K562 (cell line): ENCODE measurements at regions not wholly inside any gene's neighbourhood (a gene's known extent, or its start where the extent isn't known, plus 50 kb on each side); places are given as distances from the start of the nearest gene placed in this dataset.

ENCODE experiments used
- ATAC-seq: fragments of 200-7000 bp; cut with Tn5 transposase; 3 replicates; pipeline ENCODE4 v1.9.1; 2020; ENCODE audit warnings: moderate library complexity
- BruUV-seq: library from RNA; stranded (reverse); fragments of 400-500 nt; replicated peaks from 2 replicates; lab custom pipeline; 2021; lab: Mats Ljungman, UMichigan
- CTCF ChIA-PET: fragments of 300-600 bp; formaldehyde crosslinking; extraction: SDS; loops from one replicate; lab custom pipeline; 2021; ENCODE audit warnings: low intra/inter-chr PET ratio; lab: Yijun Ruan, JAX
- POLR2A ChIA-PET: fragments of 300-600, 350-650 bp; sonication (Branson Sonifier 250); formaldehyde crosslinking; extraction: SDS; loops from one replicate; lab custom pipeline; 2021; ENCODE audit warnings: antibody characterized with exemption, inconsistent platforms; lab: Yijun Ruan, JAX
- DNase-seq, 4 experiments: peaks; one replicate each; pipeline versions ENCODE4 v3.0.0 to v3.0.0-alpha.2; 2011 to 2018; ENCODE audit warnings: low spot score in 3 of 4, mixed read lengths in 3 of 4; ENCODE audit errors: extremely low read depth in 1 of 4
- FAIRE-seq: peaks from 2 replicates; lab custom pipeline; 2011; peaks lifted over from hg19 to GRCh38; lab: Jason Lieb, UNC
- H2AFZ ChIP-seq: 2 replicates; pipeline ENCODE4 v1.6.0; 2011; ENCODE audit warnings: low read depth, low read length, control low read depth, inconsistent platforms
- H3K27ac ChIP-seq: fragments of 200-600 bp; 3 replicates; pipeline ENCODE4 v1.8.0; 2011; ENCODE audit warnings: low read depth, mild to moderate bottlenecking, control low read depth, inconsistent platforms, low read length, moderate library complexity, mixed read lengths; ENCODE audit errors: extremely low read depth
- H3K27me3 ChIP-seq, 2 experiments: fragments of 300-600 bp in 1 of 2; 2 replicates in 1 of 2; 3 replicates in 1 of 2; pipeline versions ENCODE4 v1.6.0 to v1.8.0; 2011; ENCODE audit warnings: inconsistent platforms in 2 of 2, low read length in 2 of 2, mild to moderate bottlenecking in 1 of 2, mixed read lengths in 1 of 2, moderate library complexity in 1 of 2; ENCODE audit not compliant: control insufficient read depth in 2 of 2, insufficient read depth in 2 of 2
- H3K36me3 ChIP-seq: fragments of 300-600 bp; 3 replicates; pipeline ENCODE4 v1.8.0; 2011; ENCODE audit warnings: mild to moderate bottlenecking, low read length, inconsistent platforms; ENCODE audit not compliant: control insufficient read depth, insufficient read depth
- H3K4me1 ChIP-seq, 2 experiments: fragments of 200-600 bp in 1 of 2; replicated peaks in 1 of 2; 2 replicates in 1 of 2; 3 replicates in 1 of 2; pipeline versions ENCODE4 v1.5.1 to v1.8.0; 2011; ENCODE audit warnings: inconsistent platforms in 2 of 2, low read length in 2 of 2, mild to moderate bottlenecking in 1 of 2, mixed read lengths in 1 of 2, moderate library complexity in 1 of 2; ENCODE audit not compliant: control insufficient read depth in 2 of 2, insufficient read depth in 2 of 2
- H3K4me2 ChIP-seq: 2 replicates; pipeline ENCODE4 v1.6.1; 2011; ENCODE audit warnings: low read length, control low read depth, inconsistent platforms, mixed read lengths; ENCODE audit not compliant: insufficient read depth
- H3K4me3 ChIP-seq: fragments of 200-600 bp; sonication (generic), shearing (Covaris generic); 2 replicates; pipeline ENCODE4 v1.5.1; 2016; ENCODE audit warnings: control low read depth, inconsistent platforms
- H3K79me2 ChIP-seq: fragments of 200-600 bp; 3 replicates; pipeline ENCODE4 v1.8.0; 2011; ENCODE audit warnings: low read length, inconsistent platforms; ENCODE audit not compliant: control insufficient read depth, insufficient read depth
- H3K9ac ChIP-seq, 2 experiments: 2 replicates each; pipeline versions ENCODE4 v1.6.0 to v1.6.1; 2011; ENCODE audit warnings: low read depth in 2 of 2, low read length in 2 of 2, control low read depth in 1 of 2, inconsistent platforms in 1 of 2, mild to moderate bottlenecking in 1 of 2, mixed read lengths in 1 of 2; ENCODE audit not compliant: insufficient read depth in 1 of 2
- H3K9me1 ChIP-seq: one replicate; pipeline ENCODE4 v1.6.0; 2011; ENCODE audit warnings: inconsistent platforms, mild to moderate bottlenecking, low read length, moderate library complexity; ENCODE audit not compliant: control insufficient read depth, insufficient read depth
- H3K9me3 ChIP-seq: replicated peaks from 2 replicates; pipeline ENCODE4 v1.5.1; 2011; ENCODE audit warnings: low read depth, low read length, inconsistent platforms; ENCODE audit not compliant: control insufficient read depth, insufficient read depth
- H4K20me1 ChIP-seq: replicated peaks from 2 replicates; pipeline ENCODE4 v1.6.1; 2011; ENCODE audit warnings: low read length, inconsistent platforms, mixed read lengths; ENCODE audit not compliant: control insufficient read depth, insufficient read depth
- BRD9 ChIP-seq: fragments of 450-650 bp; IDR thresholded peaks from 2 replicates; pipeline ENCODE4 v1.6.1; 2018; ENCODE audit warnings: low read depth; ENCODE audit not compliant: partially characterized antibody
- CHD1 ChIP-seq: fragments of 200-600 bp; sonication (generic); IDR thresholded peaks from one replicate; pipeline ENCODE4 v1.6.1; 2012; ENCODE audit warnings: mild to moderate bottlenecking, moderate library complexity, low read length, inconsistent platforms
- CLOCK ChIP-seq: fragments of 250-450 bp; sonication (Bioruptor Pico); IDR thresholded peaks from 2 replicates; pipeline ENCODE4 v1.4.0; 2020; ENCODE audit warnings: mild to moderate bottlenecking, moderate library complexity, borderline replicate concordance
- HEY1 ChIP-seq: fragments of 250-450 bp; sonication (Bioruptor Pico); IDR thresholded peaks from 2 replicates; pipeline ENCODE4 v1.5.0; 2020; ENCODE audit warnings: mild to moderate bottlenecking, moderate library complexity, borderline replicate concordance
- ILF3 ChIP-seq: fragments of 450-650 bp; IDR thresholded peaks from 2 replicates; pipeline ENCODE4 v1.6.1; 2018; ENCODE audit warnings: antibody characterized with exemption, mild to moderate bottlenecking, moderate library complexity, borderline replicate concordance
- PHF21A ChIP-seq: fragments of 450-650 bp; IDR thresholded peaks from 2 replicates; pipeline ENCODE4 v1.6.1; 2017; ENCODE audit warnings: low read depth, borderline replicate concordance
- POU5F1 ChIP-seq: fragments of 150-350 bp; IDR thresholded peaks from 2 replicates; pipeline ENCODE4 v1.6.1; 2014; ENCODE audit warnings: borderline replicate concordance, low read length, low read depth, mild to moderate bottlenecking; ENCODE audit not compliant: partially characterized antibody
- RFX7 ChIP-seq: fragments of 250-450 bp; sonication (Bioruptor Pico); IDR thresholded peaks from 2 replicates; pipeline ENCODE4 v1.5.1; 2021; ENCODE audit warnings: mild to moderate bottlenecking
- TEAD4 ChIP-seq, 2 experiments: sonication (generic) in 1 of 2; formaldehyde crosslinking in 1 of 2; IDR thresholded peaks; 2 replicates each; pipeline versions ENCODE4 v1.6.1 to v1.8.0; 2012 to 2022; ENCODE audit warnings: borderline replicate concordance in 1 of 2, inconsistent platforms in 1 of 2, low read length in 1 of 2, mild to moderate bottlenecking in 1 of 2, missing genetic modification reagents in 1 of 2
- THAP12 ChIP-seq: fragments of 250-450 bp; sonication (Bioruptor Pico); IDR thresholded peaks from 2 replicates; pipeline ENCODE4 v1.9.0; 2021; ENCODE audit warnings: mild to moderate bottlenecking, inconsistent platforms
- ZNF263 ChIP-seq: sonication (generic); formaldehyde crosslinking; IDR thresholded peaks from 2 replicates; pipeline ENCODE4 v1.8.0; 2022; ENCODE audit warnings: mild to moderate bottlenecking, missing genetic modification reagents, borderline replicate concordance
- ZNF280B ChIP-seq: fragments of 250-450 bp; sonication (Bioruptor Pico); IDR thresholded peaks from 2 replicates; pipeline ENCODE4 v1.5.1; 2021; ENCODE audit warnings: mild to moderate bottlenecking
- ZNF431 ChIP-seq: sonication (generic); formaldehyde crosslinking; IDR thresholded peaks from 2 replicates; pipeline ENCODE4 v1.8.0; 2022; ENCODE audit warnings: mild to moderate bottlenecking, missing genetic modification reagents
- WGBS: fragments of 100-300 bp; shearing (Covaris generic); methylation state at CpG from one replicate; pipeline ENCODE4 v1.1.6; 2016; ENCODE audit warnings: low coverage, mixed read lengths; ENCODE audit not compliant: insufficient coverage; ENCODE audit errors: missing lambda C conversion rate; 5-methylcytosine and 5-hydroxymethylcytosine counted together
- in situ Hi-C: fragments of 300-500 bp; cut with MboI; formaldehyde crosslinking; loops from 4 replicates; pipeline ENCODE4 v1.15.0; 2018; ENCODE audit warnings: inconsistent platforms, mixed read lengths
- intact Hi-C: fragments of 100-400 bp; cut with micrococcal nuclease; formaldehyde crosslinking; loops from 2 replicates; pipeline ENCODE4 v1.14.2; 2022

DNA sequence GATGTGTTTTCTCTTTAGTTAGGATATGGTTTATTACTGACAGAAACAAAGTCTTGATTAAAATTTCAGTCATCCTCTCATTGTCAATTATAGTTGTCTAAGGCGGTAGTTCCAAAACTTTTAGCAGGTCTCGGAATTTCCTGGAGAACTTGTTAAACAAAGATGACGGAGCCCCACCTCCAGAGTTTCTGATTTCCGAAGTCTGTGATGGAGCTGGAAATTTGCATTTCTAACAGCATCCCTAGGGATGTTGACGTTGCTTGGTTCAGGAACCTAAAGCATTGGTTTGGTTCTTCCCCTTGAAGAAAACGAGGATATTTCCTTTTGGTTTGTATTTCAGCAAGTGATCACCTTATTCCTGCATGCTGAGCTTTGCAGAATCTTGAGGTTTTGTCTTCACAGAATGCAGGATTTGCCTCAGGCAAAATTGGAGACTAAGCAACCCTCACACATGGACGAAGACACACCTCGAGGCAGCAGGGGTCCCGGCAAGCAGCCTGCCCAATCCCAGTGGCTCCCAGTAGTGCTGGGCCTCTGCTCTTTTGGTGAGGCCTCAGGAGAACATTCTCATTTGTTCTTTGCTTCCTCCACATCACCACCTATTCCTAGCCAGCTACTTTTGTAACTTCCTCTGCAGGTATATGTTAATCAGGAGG lies 187.1 kb upstream of the PHACTR1 start:
- ChIA-PET CTCF (no interaction called here), POLR2A (interaction anchor here (0.6 kb wide), 1 partner anchor 53 kb away, joined by 3 read pairs; no protein-coding TSS in a partner anchor)
- DNase-seq = no peak
- peaks cover 0 to 3% of the 10 kb centered on the region in 2 experiments; a peak in 1 of 5 replicates for H3K27me3 ChIP-seq
- H3K36me3 ChIP-seq = no peaks in the 10 kb centered on the region
- whole genome bisulfite sequencing = under 1% methylated on average over 9 of the region's 9 CpGs
- ATAC-seq = no peak
- no peaks in the 10 kb centered on the region for H4K20me1 ChIP-seq
- H3K9ac ChIP-seq = no peak overlapping the region
- in situ Hi-C loops = no loop called here
- H3K9me1 ChIP-seq = no peaks in the 10 kb centered on the region
- no TSS peak for BruUV-seq
- no peak overlapping the region for H3K27ac ChIP-seq
- no peaks in the 10 kb centered on the region for H3K4me1 ChIP-seq
- no peak overlapping the region for H3K4me3 ChIP-seq
- no peak overlapping the region for H3K4me2 ChIP-seq
- intact Hi-C loops = no loop called here
- H3K79me2 ChIP-seq = no peaks in the 10 kb centered on the region
- H2AFZ ChIP-seq = no peak overlapping the region
- H3K9me3 ChIP-seq = no peaks in the 10 kb centered on the region
- no peak for FAIRE-seq
- no peak for TF ChIP-seq ILF3
- no peak for TF ChIP-seq ZNF280B
- no peak for TF ChIP-seq TEAD4 (IDR thresholded peaks at IDR 0.05; ENCODE audit: low read length)
- TF ChIP-seq TEAD4 (CRISPR knock-in tag; IDR thresholded peaks at IDR 0.05; ENCODE audit: borderline replicate concordance) = no peak
- no peak for TF ChIP-seq RFX7 (CRISPR knock-in tag)
- no peak for TF ChIP-seq THAP12 (CRISPR knock-in tag)
- no peak for TF ChIP-seq HEY1
- TF ChIP-seq ZNF263 (CRISPR knock-in tag) = no peak
- TF ChIP-seq POU5F1 = no peak
- TF ChIP-seq BRD9 = no peak
- TF ChIP-seq CLOCK (CRISPR knock-in tag) = no peak
- TF ChIP-seq ZNF431 (CRISPR knock-in tag) = no peak
- no peak for TF ChIP-seq PHF21A
- TF ChIP-seq CHD1 = no peak
